GM18505 (cell line): ENCODE measurements at regions not wholly inside any gene's neighbourhood (a gene's known extent, or its start where the extent isn't known, plus 50 kb on each side); places are given as distances from the start of the nearest gene placed in this dataset.
"Not testable (repeated sequence)": the region's sequence is repeated elsewhere in the genome, so short reads cannot be mapped to it uniquely, and the experiment has no call there.

ENCODE experiments used
- ATAC-seq: cut with Tn5 transposase; IDR thresholded peaks from one replicate; pipeline ENCODE4 v1.9.1; 2021; ENCODE audit not compliant: unreplicated experiment
- POLR2A ChIP-seq: IDR thresholded peaks from 4 replicates; pipeline ENCODE4 v1.6.1; 2011; ENCODE audit warnings: borderline replicate concordance; ENCODE audit not compliant: insufficient read depth, insufficient read length; ENCODE audit errors: extremely low read depth

GRCh38 chr21:28615276-28615675 lies 377.4 kb downstream of the LTN1 start:
- ATAC-seq = no peak
- TF ChIP-seq POLR2A = no peak

GRCh38 chr21:28614791-28615190 lies 377.9 kb downstream of the LTN1 start:
- ATAC-seq = no peak

GRCh38 chr21:28608646-28609045 lies 384.0 kb downstream of the LTN1 start:
- ATAC-seq = no peak
- TF ChIP-seq POLR2A = no peak

More at GRCh38 chr21:28614791-28615190, 377.9 kb downstream of the LTN1 start:
- TF ChIP-seq POLR2A = no peak

GRCh38 chr21:28607545-28607944 lies 385.1 kb downstream of the LTN1 start:
- ATAC-seq = no peak

GRCh38 chr21:28604946-28605537 lies 387.6 kb downstream of the LTN1 start:
- peak; percentile 100 for ATAC-seq

More at GRCh38 chr21:28607545-28607944, 385.1 kb downstream of the LTN1 start:
- no peak for TF ChIP-seq POLR2A

GRCh38 chr21:28602546-28602945 lies 390.1 kb downstream of the LTN1 start:
- no peak for TF ChIP-seq POLR2A
- ATAC-seq = no peak

More at GRCh38 chr21:28604946-28605537, 387.6 kb downstream of the LTN1 start:
- no peak for TF ChIP-seq POLR2A

- ATAC-seq = no peak
- no peak for TF ChIP-seq POLR2A
Observed at GRCh38 chr21:28598214-28598613, 394.5 kb downstream of the LTN1 start.

GRCh38 chr21:28592205-28592865 lies 400.3 kb downstream of the LTN1 start:
- TF ChIP-seq POLR2A = no peak

GRCh38 chr21:28590676-28591075 lies 402.0 kb downstream of the LTN1 start:
- no peak for ATAC-seq
- no peak for TF ChIP-seq POLR2A

More at GRCh38 chr21:28592205-28592865, 400.3 kb downstream of the LTN1 start:
- no peak for ATAC-seq

- no peak for ATAC-seq
- no peak for TF ChIP-seq POLR2A
Observed at GRCh38 chr21:28590026-28590425, 402.7 kb downstream of the LTN1 start.

GRCh38 chr21:28588997-28589396 lies 403.7 kb downstream of the LTN1 start:
- ATAC-seq = no peak
- TF ChIP-seq POLR2A = no peak

GRCh38 chr21:28587748-28588147 lies 404.9 kb downstream of the LTN1 start:
- ATAC-seq = no peak
- TF ChIP-seq POLR2A = no peak

- ATAC-seq = no peak
- TF ChIP-seq POLR2A = no peak
Observed at GRCh38 chr21:28581976-28582375, 410.7 kb downstream of the LTN1 start.

GRCh38 chr21:28581311-28581731 lies 411.4 kb downstream of the LTN1 start:
- ATAC-seq = not testable (repeated sequence)
